ENCODE measurements at regions not wholly inside any gene's neighbourhood (a gene's known extent, or its start where the extent isn't known, plus 50 kb on each side); places are given as distances from the start of the nearest gene placed in this dataset.

GRCh38 chr4:123898946-123899666 is 502.5 kb downstream of the SPRY1 start:
- POLR2A ChIA-PET, result no interaction called here
- CTCF ChIA-PET, result no interaction called here
- Mint-ChIP-seq H3K9me3 (no peaks in the 10 kb centered on the region), H3K36me3 (no peaks in the 10 kb centered on the region), H3K4me3 (no peak overlapping the region), H3K27me3 (no peaks in the 10 kb centered on the region), H3K4me1 (ENCODE audit: low read depth) (no peaks in the 10 kb centered on the region), H3K27ac (no peak overlapping the region)
- DNase-seq, result no peak
- intact Hi-C loops (cut with micrococcal nuclease), result no loop called here

DNA sequence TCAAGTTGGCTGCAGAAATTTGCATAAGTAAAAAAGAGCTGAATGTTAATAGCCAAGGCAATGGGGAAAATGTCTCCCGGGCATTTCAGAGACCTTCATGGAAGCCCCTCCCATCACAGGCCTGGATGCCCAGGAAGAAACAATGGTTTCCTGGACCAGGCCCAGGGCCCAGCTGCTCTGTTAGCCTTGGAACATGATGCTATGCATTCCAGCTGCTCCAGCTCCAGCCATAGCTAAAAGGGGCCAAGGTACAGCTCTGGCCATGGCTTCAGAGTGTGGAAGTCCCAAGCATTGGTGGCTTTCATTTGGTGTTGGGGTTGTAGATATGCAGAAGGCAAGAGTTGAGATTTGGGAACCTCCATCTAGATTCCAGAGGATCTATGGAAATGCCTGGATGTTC is 508.3 kb downstream of the SPRY1 start:
- Mint-ChIP-seq H3K9me3 (no peaks in the 10 kb centered on the region), H3K4me1 (ENCODE audit: low read depth) (no peaks in the 10 kb centered on the region), H3K4me3 (no peak overlapping the region), H3K36me3 (no peaks in the 10 kb centered on the region), H3K27me3 (no peaks in the 10 kb centered on the region), H3K27ac (no peak overlapping the region)
- DNase-seq, result no peak
- CTCF ChIA-PET, result no interaction called here
- intact Hi-C loops (cut with micrococcal nuclease), result no loop called here
- POLR2A ChIA-PET, result no interaction called here

DNA sequence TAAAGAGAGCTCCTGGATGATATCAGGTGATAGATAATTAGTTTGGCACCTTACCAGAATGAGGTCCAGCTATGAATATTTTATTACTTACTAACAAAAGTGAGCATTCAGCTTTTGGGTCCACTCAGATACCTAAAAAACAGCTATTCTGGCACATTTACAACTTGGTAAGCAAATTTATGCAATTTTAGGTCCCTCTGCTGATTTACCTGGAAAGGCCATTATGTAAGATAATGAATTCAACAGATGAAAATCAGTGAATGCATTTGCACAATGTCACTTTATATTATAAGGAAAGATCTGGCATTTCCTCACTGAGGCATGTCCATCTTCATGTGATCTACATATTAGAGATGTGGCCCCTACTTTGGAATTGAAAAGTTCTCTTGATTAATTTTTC is 517.0 kb downstream of the SPRY1 start:
- CTCF ChIA-PET, result no interaction called here
- no peak overlapping the region for H3K4me3 Mint-ChIP-seq
- intact Hi-C loops (cut with micrococcal nuclease), result no loop called here
- H3K9me3 Mint-ChIP-seq, result no peaks in the 10 kb centered on the region
- H3K27me3 Mint-ChIP-seq, result no peaks in the 10 kb centered on the region
- H3K4me1 Mint-ChIP-seq (ENCODE audit: low read depth), result no peaks in the 10 kb centered on the region
- no peak for DNase-seq
- POLR2A ChIA-PET, result no interaction called here
- H3K27ac Mint-ChIP-seq, result no peak overlapping the region
- H3K36me3 Mint-ChIP-seq, result no peaks in the 10 kb centered on the region

GRCh38 chr4:123916821-123917220 is 520.2 kb downstream of the SPRY1 start:
- intact Hi-C loops (cut with micrococcal nuclease), result no loop called here
- Mint-ChIP-seq H3K27me3 (no peaks in the 10 kb centered on the region), H3K36me3 (no peaks in the 10 kb centered on the region), H3K27ac (no peak overlapping the region), H3K4me3 (no peak overlapping the region), H3K9me3 (no peaks in the 10 kb centered on the region), H3K4me1 (ENCODE audit: low read depth) (no peaks in the 10 kb centered on the region)
- no peak for DNase-seq
- CTCF ChIA-PET, result no interaction called here
- POLR2A ChIA-PET, result no interaction called here

DNA sequence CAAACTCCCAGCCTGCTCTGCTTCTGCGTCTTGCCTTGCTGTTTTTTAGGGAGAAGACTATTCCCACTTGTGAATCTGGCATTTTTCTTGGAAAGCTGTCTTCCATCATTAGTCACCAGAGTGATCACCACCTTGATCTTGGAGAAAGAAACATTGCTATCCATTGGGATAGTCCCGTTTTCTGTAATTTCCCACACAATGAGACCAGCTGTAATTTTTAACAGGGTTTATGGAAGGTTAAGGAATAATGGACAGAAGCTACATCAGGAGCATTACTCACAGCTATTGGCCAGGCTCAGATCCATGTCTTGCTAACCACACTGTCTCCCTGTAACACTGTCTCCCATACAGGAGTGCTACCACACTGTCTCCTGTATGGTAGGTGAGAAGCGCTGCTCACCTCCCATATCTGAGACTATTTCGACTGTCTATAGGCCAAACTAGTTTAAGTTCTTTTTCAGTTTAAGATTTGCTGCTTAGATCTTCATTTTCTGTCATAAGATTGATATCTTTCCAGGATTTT is 523.0 kb downstream of the SPRY1 start:
- H3K36me3 Mint-ChIP-seq, result no peaks in the 10 kb centered on the region
- no peak overlapping the region for H3K4me3 Mint-ChIP-seq
- H3K27ac Mint-ChIP-seq, result no peak overlapping the region
- intact Hi-C loops (cut with micrococcal nuclease), result no loop called here
- CTCF ChIA-PET, result no interaction called here
- H3K4me1 Mint-ChIP-seq (ENCODE audit: low read depth), result no peaks in the 10 kb centered on the region
- POLR2A ChIA-PET, result no interaction called here
- no peak for DNase-seq
- H3K27me3 Mint-ChIP-seq, result no peaks in the 10 kb centered on the region
- H3K9me3 Mint-ChIP-seq, result no peaks in the 10 kb centered on the region

DNA sequence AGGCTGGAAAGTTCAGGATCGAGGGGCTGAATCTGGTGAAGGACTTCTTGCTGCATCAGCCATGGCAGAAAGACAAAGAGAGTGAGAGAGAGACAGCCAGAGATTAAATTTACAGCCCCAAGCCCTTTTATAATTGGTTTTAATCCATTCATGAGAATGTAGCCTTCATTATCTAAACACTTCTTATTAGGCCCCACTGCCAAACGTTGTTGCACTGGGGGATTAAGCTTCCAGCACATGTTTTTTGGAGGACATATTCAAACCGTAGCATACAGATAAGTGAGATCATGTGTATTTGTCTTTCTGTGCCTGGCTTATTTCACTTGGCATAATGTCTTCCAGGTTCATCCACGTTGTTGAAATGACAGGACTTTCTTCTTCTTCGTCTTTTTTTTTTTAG is 524.7 kb downstream of the SPRY1 start:
- H3K27me3 Mint-ChIP-seq, result no peaks in the 10 kb centered on the region
- H3K36me3 Mint-ChIP-seq, result no peaks in the 10 kb centered on the region
- no peak overlapping the region for H3K4me3 Mint-ChIP-seq
- CTCF ChIA-PET, result no interaction called here
- no peak for DNase-seq
- intact Hi-C loops (cut with micrococcal nuclease), result no loop called here
- H3K9me3 Mint-ChIP-seq, result no peaks in the 10 kb centered on the region
- POLR2A ChIA-PET, result no interaction called here
- no peak overlapping the region for H3K27ac Mint-ChIP-seq
- no peaks in the 10 kb centered on the region for H3K4me1 Mint-ChIP-seq (ENCODE audit: low read depth)

- Mint-ChIP-seq H3K27ac (no peak overlapping the region), H3K36me3 (no peaks in the 10 kb centered on the region), H3K4me3 (no peak overlapping the region), H3K27me3 (no peaks in the 10 kb centered on the region), H3K9me3 (no peaks in the 10 kb centered on the region), H3K4me1 (ENCODE audit: low read depth) (no peaks in the 10 kb centered on the region)
- DNase-seq, result no peak
- CTCF ChIA-PET, result no interaction called here
- POLR2A ChIA-PET, result no interaction called here
- intact Hi-C loops (cut with micrococcal nuclease), result no loop called here
Measured at GRCh38 chr4:123922847-123923246, 526.3 kb downstream of the SPRY1 start.

DNA sequence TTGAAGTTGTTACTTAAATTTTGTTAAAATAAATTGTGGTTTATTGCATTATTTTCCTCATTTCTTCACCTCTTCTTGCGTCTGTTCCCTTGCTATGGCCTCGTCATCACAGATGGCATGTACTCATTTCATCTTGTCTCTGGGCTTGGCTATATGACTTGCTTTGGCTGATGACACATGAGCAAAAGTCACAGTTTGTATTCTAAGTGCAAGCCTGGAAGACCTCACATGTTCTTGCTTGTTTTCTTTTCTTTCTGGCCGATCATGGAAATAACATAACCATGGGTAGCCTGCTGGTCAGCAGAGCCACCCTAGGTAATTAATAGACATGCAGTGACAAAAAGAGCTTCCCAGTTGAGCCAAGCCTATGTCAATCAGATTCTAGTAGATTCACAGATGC is 527.9 kb downstream of the SPRY1 start:
- no peak for DNase-seq
- intact Hi-C loops (cut with micrococcal nuclease), result no loop called here
- Mint-ChIP-seq H3K9me3 (no peaks in the 10 kb centered on the region), H3K27ac (no peak overlapping the region), H3K27me3 (no peaks in the 10 kb centered on the region), H3K4me3 (no peak overlapping the region), H3K4me1 (ENCODE audit: low read depth) (no peaks in the 10 kb centered on the region), H3K36me3 (no peaks in the 10 kb centered on the region)
- ChIA-PET POLR2A (no interaction called here), CTCF (no interaction called here)

GRCh38 chr4:123929565-123929964 is 533.0 kb downstream of the SPRY1 start:
- intact Hi-C loops (cut with micrococcal nuclease), result no loop called here
- Mint-ChIP-seq H3K4me3 (no peak overlapping the region), H3K9me3 (no peaks in the 10 kb centered on the region), H3K27ac (no peak overlapping the region), H3K27me3 (no peaks in the 10 kb centered on the region), H3K4me1 (ENCODE audit: low read depth) (no peaks in the 10 kb centered on the region), H3K36me3 (no peaks in the 10 kb centered on the region)
- ChIA-PET CTCF (no interaction called here), POLR2A (no interaction called here)
- no peak for DNase-seq

GRCh38 chr4:123930996-123931395 is 534.4 kb downstream of the SPRY1 start:
- H3K36me3 Mint-ChIP-seq, result no peaks in the 10 kb centered on the region
- ChIA-PET POLR2A (no interaction called here), CTCF (no interaction called here)
- H3K4me1 Mint-ChIP-seq (ENCODE audit: low read depth), result no peaks in the 10 kb centered on the region
- H3K9me3 Mint-ChIP-seq, result no peaks in the 10 kb centered on the region
- no peaks in the 10 kb centered on the region for H3K27me3 Mint-ChIP-seq
- H3K4me3 Mint-ChIP-seq, result no peak overlapping the region
- H3K27ac Mint-ChIP-seq, result no peak overlapping the region
- no peak for DNase-seq
- intact Hi-C loops (cut with micrococcal nuclease), result no loop called here

DNA sequence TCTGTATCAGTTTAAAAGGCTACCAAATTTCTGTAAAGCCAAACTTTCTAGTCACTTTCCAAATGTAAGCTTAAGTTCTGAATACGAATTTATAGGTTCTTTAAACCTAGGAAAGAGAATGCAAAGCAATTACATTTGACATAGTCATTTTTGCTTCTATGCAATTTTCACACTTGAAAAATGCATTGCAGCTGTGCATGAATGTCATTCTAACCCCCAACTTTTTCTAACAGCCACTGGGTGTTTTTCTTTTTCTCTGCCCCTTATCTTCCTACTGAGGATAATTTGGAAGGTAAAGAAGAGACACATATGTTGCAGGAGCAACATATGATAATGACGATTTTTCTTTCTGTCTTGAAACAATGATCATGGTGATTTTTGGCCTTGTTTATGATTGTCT is 537.5 kb downstream of the SPRY1 start:
- no peak overlapping the region for H3K27ac Mint-ChIP-seq
- no peaks in the 10 kb centered on the region for H3K36me3 Mint-ChIP-seq
- no peak overlapping the region for H3K4me3 Mint-ChIP-seq
- H3K4me1 Mint-ChIP-seq (ENCODE audit: low read depth), result no peaks in the 10 kb centered on the region
- DNase-seq, result no peak
- no peaks in the 10 kb centered on the region for H3K27me3 Mint-ChIP-seq
- CTCF ChIA-PET, result no interaction called here
- intact Hi-C loops (cut with micrococcal nuclease), result no loop called here
- POLR2A ChIA-PET, result no interaction called here
- H3K9me3 Mint-ChIP-seq, result no peaks in the 10 kb centered on the region

GRCh38 chr4:123936621-123937043 is 540.0 kb downstream of the SPRY1 start:
- POLR2A ChIA-PET, result no interaction called here
- CTCF ChIA-PET, result interaction anchor here (0.6 kb wide), 1 partner anchor 27 kb away, joined by 3 read pairs; no protein-coding TSS in a partner anchor
- Mint-ChIP-seq H3K9me3 (no peaks in the 10 kb centered on the region), H3K36me3 (no peaks in the 10 kb centered on the region), H3K4me1 (ENCODE audit: low read depth) (no peaks in the 10 kb centered on the region), H3K27me3 (no peaks in the 10 kb centered on the region), H3K27ac (no peak overlapping the region), H3K4me3 (no peak overlapping the region)
- intact Hi-C loops (cut with micrococcal nuclease), result no loop called here
- no peak for DNase-seq

DNA sequence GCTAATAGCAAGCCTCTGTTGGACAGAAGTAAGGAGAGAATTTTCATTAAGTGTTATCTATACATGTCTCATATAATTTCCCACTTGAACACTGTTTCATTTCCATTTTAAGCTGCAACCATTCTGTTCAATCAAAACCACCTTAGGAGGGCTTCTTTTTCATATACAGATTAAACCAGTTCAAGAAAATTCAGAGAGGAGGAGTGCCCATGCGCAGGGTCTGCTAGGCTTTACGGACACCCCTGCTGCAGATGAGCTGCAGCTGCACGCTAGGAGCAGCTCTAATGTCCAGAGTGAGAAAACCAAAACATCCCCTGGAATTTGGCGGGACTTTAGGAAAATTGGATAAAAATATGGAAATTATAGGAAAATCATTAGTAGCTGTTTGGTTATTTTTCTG is 541.0 kb downstream of the SPRY1 start:
- intact Hi-C loops (cut with micrococcal nuclease), result no loop called here
- ChIA-PET CTCF (interaction anchor here (0.6 kb wide), 1 partner anchor 269 kb away, joined by 3 read pairs; no protein-coding TSS in a partner anchor), POLR2A (no interaction called here)
- Mint-ChIP-seq H3K36me3 (no peaks in the 10 kb centered on the region), H3K9me3 (no peaks in the 10 kb centered on the region), H3K4me1 (ENCODE audit: low read depth) (no peaks in the 10 kb centered on the region), H3K4me3 (no peak overlapping the region), H3K27me3 (no peaks in the 10 kb centered on the region), H3K27ac (no peak overlapping the region)
- no peak for DNase-seq

All from activated CD4-positive, alpha-beta memory T cell treated with anti-CD3 and anti-CD28 coated beads for 36 hours (primary cell).